Ovary (tissue), 7 donors: ENCODE measurements at regions not wholly inside any gene's neighbourhood (a gene's known extent, or its start where the extent isn't known, plus 50 kb on each side); places are given as distances from the start of the nearest gene placed in this dataset.

Experiments used
- DNase-seq, 5 donors: peaks; one replicate each; pipeline ENCODE4 v3.0.0-alpha.2; 2019 to 2020
- H3K27ac ChIP-seq, 2 donors: fragments of 200-600 bp; one replicate each; pipeline versions ENCODE4 v1.5.1 to v1.8.0; 2019 to 2022
- H3K27me3 ChIP-seq: fragments of 200-600 bp; one replicate; pipeline ENCODE4 v1.8.0; 2022
- H3K36me3 ChIP-seq: fragments of 200-600 bp; sonication (generic); one replicate; pipeline ENCODE4 v1.5.1; 2019
- H3K4me1 ChIP-seq: one replicate; pipeline ENCODE4 v1.8.1; 2013; ENCODE audit warnings: mild to moderate bottlenecking, moderate library complexity; ENCODE audit not compliant: insufficient read depth
- H3K4me3 ChIP-seq: fragments of 200-600 bp; sonication (generic); one replicate; pipeline ENCODE4 v1.5.1; 2017
- H3K9me3 ChIP-seq, 2 donors: fragments of 200-600 bp in 1 of 2; sonication (generic) in 1 of 2; one replicate each; pipeline versions ENCODE4 v1.5.1 to v1.8.1; 2013 to 2019; ENCODE audit warnings: mild to moderate bottlenecking in 1 of 2, moderate library complexity in 1 of 2
- CTCF ChIP-seq, 3 donors: fragments of 450-650 bp in 2 of 3; fragments of 200-600 bp in 1 of 3; IDR thresholded peaks; one replicate each; pipeline versions ENCODE4 v1.5.1 to v1.8.0; 2016 to 2022; ENCODE audit warnings: antibody characterized with exemption in 3 of 3, mild to moderate bottlenecking in 1 of 3
- EP300 ChIP-seq: sonication (generic); formaldehyde crosslinking; IDR thresholded peaks from one replicate; pipeline ENCODE4 v1.6.1; 2017; ENCODE audit warnings: antibody characterized with exemption
- POLR2A ChIP-seq: fragments of 450-650 bp; IDR thresholded peaks from one replicate; pipeline ENCODE4 v1.6.1; 2017; ENCODE audit warnings: antibody characterized with exemption, mild to moderate bottlenecking, moderate library complexity
- WGBS, 3 donors: extraction: QIAGEN DNeasy Blood & Tissue Kit in 1 of 3; methylation state at CpG; one replicate each; pipeline versions ENCODE4 v1.1.5 to v1.1.7; 2013 to 2017; 5-methylcytosine and 5-hydroxymethylcytosine counted together
- intact Hi-C, 4 donors: fragments of 100-400 bp; cut with DNase I; formaldehyde crosslinking; loops; one replicate each; pipeline versions ENCODE4 v1.11.0 to v1.15.1; 2022 to 2023
- donor health status: DM: no; HTN: no; CAD: no; lungs with moderate emphysema.
- donor health status: DM: no; HTN: no; CAD: no.
- donor health status: Bipolar disorder and iron deficiency.
- donor health status: DM: no; HTN: no; CAD: no.
- donor health status: DM: yes; HTN: yes; CAD: no.

- no peaks in the 10 kb centered on the region for H3K4me1 ChIP-seq
- no peak overlapping the region for H3K27ac ChIP-seq
- H3K27me3 ChIP-seq = no peaks in the 10 kb centered on the region
- intact Hi-C loops = no loop called here
- H3K4me3 ChIP-seq = no peak overlapping the region
- no peaks in the 10 kb centered on the region for H3K9me3 ChIP-seq
- TF ChIP-seq POLR2A (no peak), EP300 (no peak), CTCF (IDR thresholded peaks at IDR 0.05) (no peak)
- DNase-seq = no peak
- 51 to 66% (median 58%) methylated on average over 1 of the region's 1 CpG for WGBS, 3 donors
- no peaks in the 10 kb centered on the region for H3K36me3 ChIP-seq
Measured at GRCh38 chr4:96756584-96756983, 916.7 kb downstream of the PDHA2 start.

- no peak overlapping the region for H3K27ac ChIP-seq
- intact Hi-C loops = no loop called here
- no peak for TF ChIP-seq CTCF (IDR thresholded peaks at IDR 0.05)
- no peak for TF ChIP-seq POLR2A
- no peak for TF ChIP-seq EP300
- 91 to 95% (median 94%) methylated on average over 3 of the region's 3 CpGs for WGBS, 3 donors
- H3K4me3 ChIP-seq = no peak overlapping the region
- no peaks in the 10 kb centered on the region for H3K4me1 ChIP-seq
- no peaks in the 10 kb centered on the region for H3K9me3 ChIP-seq
- H3K27me3 ChIP-seq = no peaks in the 10 kb centered on the region
- no peak for DNase-seq
- H3K36me3 ChIP-seq = no peaks in the 10 kb centered on the region
Measured at GRCh38 chr4:96763546-96763945, 923.7 kb downstream of the PDHA2 start.

- 86 to 95% (median 94%) methylated on average over 5 of the region's 5 CpGs for WGBS, 3 donors
- DNase-seq = no peak
- no peak for TF ChIP-seq POLR2A
- TF ChIP-seq EP300 = no peak
- TF ChIP-seq CTCF (IDR thresholded peaks at IDR 0.05) = no peak
Measured at GRCh38 chr4:96766359-96766758, 926.5 kb downstream of the PDHA2 start.

GRCh38 chr4:96767815-96768480 is 928.1 kb downstream of the PDHA2 start:
- H3K27ac ChIP-seq = no peak overlapping the region
- intact Hi-C loops = no loop called here
- DNase-seq = no peak
- no peak overlapping the region for H3K4me3 ChIP-seq
- no peaks in the 10 kb centered on the region for H3K36me3 ChIP-seq
- TF ChIP-seq POLR2A (no peak), EP300 (no peak)
- WGBS, 3 donors = 88 to 95% (median 92%) methylated on average over 5 of the region's 5 CpGs
- no peaks in the 10 kb centered on the region for H3K4me1 ChIP-seq
- H3K27me3 ChIP-seq = no peaks in the 10 kb centered on the region
- no peaks in the 10 kb centered on the region for H3K9me3 ChIP-seq

More at GRCh38 chr4:96766359-96766758, 926.5 kb downstream of the PDHA2 start:
- Histone ChIP-seq H3K27ac (no peak overlapping the region), H3K27me3 (no peaks in the 10 kb centered on the region), H3K9me3 (no peaks in the 10 kb centered on the region), H3K36me3 (no peaks in the 10 kb centered on the region), H3K4me1 (no peaks in the 10 kb centered on the region), H3K4me3 (no peak overlapping the region)
- intact Hi-C loops = no loop called here

GRCh38 chr4:96775501-96775900 is 935.6 kb downstream of the PDHA2 start:
- Histone ChIP-seq H3K9me3 (no peaks in the 10 kb centered on the region), H3K36me3 (no peaks in the 10 kb centered on the region), H3K27me3 (no peaks in the 10 kb centered on the region), H3K4me3 (no peak overlapping the region), H3K4me1 (no peaks in the 10 kb centered on the region), H3K27ac (no peak overlapping the region)
- WGBS, 3 donors = 95% methylated on average over 2 of the region's 2 CpGs
- no peak for DNase-seq
- intact Hi-C loops = no loop called here
- TF ChIP-seq POLR2A (no peak), EP300 (no peak), CTCF (IDR thresholded peaks at IDR 0.05) (no peak)
